ENCODE measurements at regions not wholly inside any gene's neighbourhood (a gene's known extent, or its start where the extent isn't known, plus 50 kb on each side); places are given as distances from the start of the nearest gene placed in this dataset.
"Not testable (repeated sequence)": the region's sequence is repeated elsewhere in the genome, so short reads cannot be mapped to it uniquely, and the experiment has no call there.

GRCh38 chr4:189721016-189721993, 219.4 kb upstream of the FRG1 start:
- not testable (repeated sequence) for H3K36me3 Mint-ChIP-seq (ENCODE audit: unreplicated experiment); H3K27me3 Mint-ChIP-seq (ENCODE audit: unreplicated experiment); DNase-seq (ENCODE audit: extremely low spot score, unreplicated experiment); H3K4me3 Mint-ChIP-seq (ENCODE audit: unreplicated experiment); H3K4me1 Mint-ChIP-seq (ENCODE audit: unreplicated experiment); H3K27ac Mint-ChIP-seq (ENCODE audit: unreplicated experiment)
- H3K9me3 Mint-ChIP-seq (ENCODE audit: unreplicated experiment) = peaks cover 33% of the 10 kb centered on the region

- DNase-seq (ENCODE audit: extremely low spot score, unreplicated experiment); H3K27me3 Mint-ChIP-seq (ENCODE audit: unreplicated experiment); H3K4me1 Mint-ChIP-seq (ENCODE audit: unreplicated experiment); H3K4me3 Mint-ChIP-seq (ENCODE audit: unreplicated experiment); H3K27ac Mint-ChIP-seq (ENCODE audit: unreplicated experiment); H3K36me3 Mint-ChIP-seq (ENCODE audit: unreplicated experiment): not testable (repeated sequence)
- peaks cover 30% of the 10 kb centered on the region for H3K9me3 Mint-ChIP-seq (ENCODE audit: unreplicated experiment)
Observed at GRCh38 chr4:189722324-189723003, 218.2 kb upstream of the FRG1 start.

GRCh38 chr4:189727982-189728638, 212.6 kb upstream of the FRG1 start:
- not testable (repeated sequence) for H3K27me3 Mint-ChIP-seq (ENCODE audit: unreplicated experiment); H3K4me1 Mint-ChIP-seq (ENCODE audit: unreplicated experiment); H3K27ac Mint-ChIP-seq (ENCODE audit: unreplicated experiment); H3K36me3 Mint-ChIP-seq (ENCODE audit: unreplicated experiment); DNase-seq (ENCODE audit: extremely low spot score, unreplicated experiment); H3K4me3 Mint-ChIP-seq (ENCODE audit: unreplicated experiment)
- H3K9me3 Mint-ChIP-seq (ENCODE audit: unreplicated experiment) = peaks cover 36% of the 10 kb centered on the region

GRCh38 chr4:189731989-189732388, 208.7 kb upstream of the FRG1 start:
- not testable (repeated sequence) for H3K36me3 Mint-ChIP-seq (ENCODE audit: unreplicated experiment); H3K4me1 Mint-ChIP-seq (ENCODE audit: unreplicated experiment); H3K4me3 Mint-ChIP-seq (ENCODE audit: unreplicated experiment); DNase-seq (ENCODE audit: extremely low spot score, unreplicated experiment); H3K27ac Mint-ChIP-seq (ENCODE audit: unreplicated experiment); H3K27me3 Mint-ChIP-seq (ENCODE audit: unreplicated experiment)
- H3K9me3 Mint-ChIP-seq (ENCODE audit: unreplicated experiment) = peaks cover 48% of the 10 kb centered on the region

- H3K36me3 Mint-ChIP-seq (ENCODE audit: unreplicated experiment) = not testable (repeated sequence)
- H3K9me3 Mint-ChIP-seq (ENCODE audit: unreplicated experiment) = peaks cover 46% of the 10 kb centered on the region
Observed at GRCh38 chr4:189733507-189733906, 207.2 kb upstream of the FRG1 start.

GRCh38 chr4:189734648-189735267, 205.9 kb upstream of the FRG1 start:
- H3K36me3 Mint-ChIP-seq (ENCODE audit: unreplicated experiment); H3K27ac Mint-ChIP-seq (ENCODE audit: unreplicated experiment); DNase-seq (ENCODE audit: extremely low spot score, unreplicated experiment); H3K27me3 Mint-ChIP-seq (ENCODE audit: unreplicated experiment); H3K4me3 Mint-ChIP-seq (ENCODE audit: unreplicated experiment); H3K4me1 Mint-ChIP-seq (ENCODE audit: unreplicated experiment): not testable (repeated sequence)
- peaks cover 53% of the 10 kb centered on the region for H3K9me3 Mint-ChIP-seq (ENCODE audit: unreplicated experiment)

More at GRCh38 chr4:189733507-189733906, 207.2 kb upstream of the FRG1 start:
- H3K27me3 Mint-ChIP-seq (ENCODE audit: unreplicated experiment); H3K4me3 Mint-ChIP-seq (ENCODE audit: unreplicated experiment); H3K27ac Mint-ChIP-seq (ENCODE audit: unreplicated experiment); H3K4me1 Mint-ChIP-seq (ENCODE audit: unreplicated experiment); DNase-seq (ENCODE audit: extremely low spot score, unreplicated experiment): not testable (repeated sequence)

- not testable (repeated sequence) for H3K4me3 Mint-ChIP-seq (ENCODE audit: unreplicated experiment); DNase-seq (ENCODE audit: extremely low spot score, unreplicated experiment); H3K27me3 Mint-ChIP-seq (ENCODE audit: unreplicated experiment); H3K27ac Mint-ChIP-seq (ENCODE audit: unreplicated experiment); H3K36me3 Mint-ChIP-seq (ENCODE audit: unreplicated experiment); H3K4me1 Mint-ChIP-seq (ENCODE audit: unreplicated experiment)
- peaks cover 59% of the 10 kb centered on the region for H3K9me3 Mint-ChIP-seq (ENCODE audit: unreplicated experiment)
Observed at GRCh38 chr4:189736656-189737055, 204.0 kb upstream of the FRG1 start.

GRCh38 chr4:189740118-189740517, 200.6 kb upstream of the FRG1 start:
- not testable (repeated sequence) for H3K4me3 Mint-ChIP-seq (ENCODE audit: unreplicated experiment); H3K4me1 Mint-ChIP-seq (ENCODE audit: unreplicated experiment); DNase-seq (ENCODE audit: extremely low spot score, unreplicated experiment); H3K27ac Mint-ChIP-seq (ENCODE audit: unreplicated experiment); H3K27me3 Mint-ChIP-seq (ENCODE audit: unreplicated experiment); H3K36me3 Mint-ChIP-seq (ENCODE audit: unreplicated experiment)
- H3K9me3 Mint-ChIP-seq (ENCODE audit: unreplicated experiment) = peaks cover 46% of the 10 kb centered on the region

Measured in osteocyte (in vitro differentiated cells).